ENCODE measurements at regions not wholly inside any gene's neighbourhood (a gene's known extent, or its start where the extent isn't known, plus 50 kb on each side); places are given as distances from the start of the nearest gene placed in this dataset.

GRCh38 chr15:38660738-38661137 is 96.1 kb upstream of the RASGRP1 start:
- H3K36me3 ChIP-seq: no peaks in the 10 kb centered on the region
- DNase-seq (no peak), ATAC-seq (ENCODE audit: low FRiP score in 2 of 2) (no peak)
- H3K27ac ChIP-seq: no peak overlapping the region
- no peaks in the 10 kb centered on the region for H3K9me3 ChIP-seq
- H3K4me3 ChIP-seq: no peak overlapping the region
- no peaks in the 10 kb centered on the region for H3K27me3 ChIP-seq
- TF ChIP-seq POLR2A (IDR thresholded peaks at IDR 0.05) (no peak), POLR2AphosphoS5 (IDR thresholded peaks at IDR 0.05) (no peak), EP300 (IDR thresholded peaks at IDR 0.05) (no peak)
- TF ChIP-seq, protein P1, sequence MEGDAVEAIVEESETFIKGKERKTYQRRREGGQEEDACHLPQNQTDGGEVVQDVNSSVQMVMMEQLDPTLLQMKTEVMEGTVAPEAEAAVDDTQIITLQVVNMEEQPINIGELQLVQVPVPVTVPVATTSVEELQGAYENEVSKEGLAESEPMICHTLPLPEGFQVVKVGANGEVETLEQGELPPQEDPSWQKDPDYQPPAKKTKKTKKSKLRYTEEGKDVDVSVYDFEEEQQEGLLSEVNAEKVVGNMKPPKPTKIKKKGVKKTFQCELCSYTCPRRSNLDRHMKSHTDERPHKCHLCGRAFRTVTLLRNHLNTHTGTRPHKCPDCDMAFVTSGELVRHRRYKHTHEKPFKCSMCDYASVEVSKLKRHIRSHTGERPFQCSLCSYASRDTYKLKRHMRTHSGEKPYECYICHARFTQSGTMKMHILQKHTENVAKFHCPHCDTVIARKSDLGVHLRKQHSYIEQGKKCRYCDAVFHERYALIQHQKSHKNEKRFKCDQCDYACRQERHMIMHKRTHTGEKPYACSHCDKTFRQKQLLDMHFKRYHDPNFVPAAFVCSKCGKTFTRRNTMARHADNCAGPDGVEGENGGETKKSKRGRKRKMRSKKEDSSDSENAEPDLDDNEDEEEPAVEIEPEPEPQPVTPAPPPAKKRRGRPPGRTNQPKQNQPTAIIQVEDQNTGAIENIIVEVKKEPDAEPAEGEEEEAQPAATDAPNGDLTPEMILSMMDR (IDR thresholded peaks at IDR 0.05): no peak
- 73 to 83% methylated on average over 1 of the region's 1 CpG for WGBS, 2 donors
- H3K4me1 ChIP-seq: no peaks in the 10 kb centered on the region

- Histone ChIP-seq H3K36me3 (no peaks in the 10 kb centered on the region), H3K4me3 (no peak overlapping the region), H3K27me3 (no peaks in the 10 kb centered on the region), H3K4me1 (no peaks in the 10 kb centered on the region), H3K27ac (no peak overlapping the region), H3K9me3 (no peaks in the 10 kb centered on the region)
- WGBS, 2 donors: 77 to 83% methylated on average over 5 of the region's 5 CpGs
- TF ChIP-seq POLR2A (IDR thresholded peaks at IDR 0.05): no peak
- TF ChIP-seq POLR2AphosphoS5 (IDR thresholded peaks at IDR 0.05): no peak
- TF ChIP-seq EP300 (IDR thresholded peaks at IDR 0.05): no peak
- TF ChIP-seq, protein P1 (IDR thresholded peaks at IDR 0.05): no peak
- DNase-seq (no peak), ATAC-seq (ENCODE audit: low FRiP score in 2 of 2) (no peak)
Observed at GRCh38 chr15:38662033-38662802, 97.6 kb upstream of the RASGRP1 start.

- 78 to 94% methylated on average over 2 of the region's 2 CpGs for WGBS, 2 donors
- no peak overlapping the region for H3K27ac ChIP-seq
- DNase-seq (no peak), ATAC-seq (ENCODE audit: low FRiP score in 2 of 2) (no peak)
- no peaks in the 10 kb centered on the region for H3K9me3 ChIP-seq
- no peaks in the 10 kb centered on the region for H3K36me3 ChIP-seq
- no peak overlapping the region for H3K4me3 ChIP-seq
- TF ChIP-seq EP300 (IDR thresholded peaks at IDR 0.05) (no peak), POLR2A (IDR thresholded peaks at IDR 0.05) (no peak), POLR2AphosphoS5 (IDR thresholded peaks at IDR 0.05) (no peak)
- TF ChIP-seq, protein P1 (IDR thresholded peaks at IDR 0.05): no peak
- no peaks in the 10 kb centered on the region for H3K27me3 ChIP-seq
- no peaks in the 10 kb centered on the region for H3K4me1 ChIP-seq
Observed at GRCh38 chr15:38662805-38663204, 98.2 kb upstream of the RASGRP1 start.

- ATAC-seq (ENCODE audit: low FRiP score in 2 of 2): no peak
- TF ChIP-seq, protein P1 (IDR thresholded peaks at IDR 0.05): no peak
- TF ChIP-seq POLR2A (IDR thresholded peaks at IDR 0.05) (no peak), POLR2AphosphoS5 (IDR thresholded peaks at IDR 0.05) (no peak), EP300 (IDR thresholded peaks at IDR 0.05) (no peak)
Observed at GRCh38 chr15:38665586-38666305, 101.1 kb upstream of the RASGRP1 start.

More at GRCh38 chr15:38665586-38666305, 101.1 kb upstream of the RASGRP1 start:
- Histone ChIP-seq H3K4me3 (no peak overlapping the region), H3K27ac (no peak overlapping the region), H3K36me3 (no peaks in the 10 kb centered on the region), H3K9me3 (no peaks in the 10 kb centered on the region), H3K27me3 (no peaks in the 10 kb centered on the region), H3K4me1 (no peaks in the 10 kb centered on the region)
- no peak for DNase-seq
- 92 to 93% methylated on average over 3 of the region's 3 CpGs for WGBS, 2 donors
